ENCODE measurements at regions not wholly inside any gene's neighbourhood (a gene's known extent, or its start where the extent isn't known, plus 50 kb on each side); places are given as distances from the start of the nearest gene placed in this dataset.

- TF ChIP-seq, protein P1, sequence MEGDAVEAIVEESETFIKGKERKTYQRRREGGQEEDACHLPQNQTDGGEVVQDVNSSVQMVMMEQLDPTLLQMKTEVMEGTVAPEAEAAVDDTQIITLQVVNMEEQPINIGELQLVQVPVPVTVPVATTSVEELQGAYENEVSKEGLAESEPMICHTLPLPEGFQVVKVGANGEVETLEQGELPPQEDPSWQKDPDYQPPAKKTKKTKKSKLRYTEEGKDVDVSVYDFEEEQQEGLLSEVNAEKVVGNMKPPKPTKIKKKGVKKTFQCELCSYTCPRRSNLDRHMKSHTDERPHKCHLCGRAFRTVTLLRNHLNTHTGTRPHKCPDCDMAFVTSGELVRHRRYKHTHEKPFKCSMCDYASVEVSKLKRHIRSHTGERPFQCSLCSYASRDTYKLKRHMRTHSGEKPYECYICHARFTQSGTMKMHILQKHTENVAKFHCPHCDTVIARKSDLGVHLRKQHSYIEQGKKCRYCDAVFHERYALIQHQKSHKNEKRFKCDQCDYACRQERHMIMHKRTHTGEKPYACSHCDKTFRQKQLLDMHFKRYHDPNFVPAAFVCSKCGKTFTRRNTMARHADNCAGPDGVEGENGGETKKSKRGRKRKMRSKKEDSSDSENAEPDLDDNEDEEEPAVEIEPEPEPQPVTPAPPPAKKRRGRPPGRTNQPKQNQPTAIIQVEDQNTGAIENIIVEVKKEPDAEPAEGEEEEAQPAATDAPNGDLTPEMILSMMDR (conservative IDR thresholded peaks at IDR 0.05; ENCODE audit: control insufficient read depth, insufficient read depth, low read depth, low read length): no peak
- H3K4me3 ChIP-seq (ENCODE audit: control insufficient read depth, low read depth, low read length): no peak overlapping the region
- DNase-seq (ENCODE audit: low read depth): no peak
Measured at GRCh38 chr2:59150217-59150849, 909.2 kb upstream of the FANCL start.

- no peak overlapping the region for H3K4me3 ChIP-seq (ENCODE audit: control insufficient read depth, low read depth, low read length)
- DNase-seq (ENCODE audit: low read depth): no peak
- TF ChIP-seq, protein P1 (conservative IDR thresholded peaks at IDR 0.05; ENCODE audit: control insufficient read depth, insufficient read depth, low read depth, low read length): no peak
Measured at GRCh38 chr2:59149271-59149670, 908.1 kb upstream of the FANCL start.

- TF ChIP-seq, protein P1 (conservative IDR thresholded peaks at IDR 0.05; ENCODE audit: control insufficient read depth, insufficient read depth, low read depth, low read length): no peak
- H3K4me3 ChIP-seq (ENCODE audit: control insufficient read depth, low read depth, low read length): no peak overlapping the region
- no peak for DNase-seq (ENCODE audit: low read depth)
Measured at GRCh38 chr2:59112258-59112657, 871.1 kb upstream of the FANCL start.

DNA sequence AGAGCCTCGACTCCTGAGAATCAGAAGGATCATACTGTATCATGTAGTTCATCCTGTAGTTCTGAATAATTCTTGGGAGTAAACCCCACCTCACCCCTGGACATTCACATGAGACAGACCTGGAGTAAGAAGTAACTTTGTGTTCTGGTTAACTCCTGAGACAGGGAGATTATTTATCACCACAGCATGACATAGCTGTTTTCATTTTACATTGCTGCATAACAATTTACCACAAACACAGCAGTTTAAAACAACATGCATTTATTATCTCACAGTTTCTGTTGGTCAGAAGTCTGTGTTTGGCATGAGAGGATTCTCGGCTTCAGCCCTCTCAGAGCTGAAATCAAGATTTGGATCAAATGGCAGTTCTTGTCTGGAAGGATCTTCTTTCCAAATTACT is 855.8 kb upstream of the FANCL start:
- DNase-seq (ENCODE audit: low read depth): no peak
- TF ChIP-seq, protein P1 (conservative IDR thresholded peaks at IDR 0.05; ENCODE audit: control insufficient read depth, insufficient read depth, low read depth, low read length): no peak
- no peak overlapping the region for H3K4me3 ChIP-seq (ENCODE audit: control insufficient read depth, low read depth, low read length)

- TF ChIP-seq, protein P1 (conservative IDR thresholded peaks at IDR 0.05; ENCODE audit: control insufficient read depth, insufficient read depth, low read depth, low read length): no peak
- no peak overlapping the region for H3K4me3 ChIP-seq (ENCODE audit: control insufficient read depth, low read depth, low read length)
- DNase-seq (ENCODE audit: low read depth): no peak
Measured at GRCh38 chr2:59093571-59093970, 852.4 kb upstream of the FANCL start.

DNA sequence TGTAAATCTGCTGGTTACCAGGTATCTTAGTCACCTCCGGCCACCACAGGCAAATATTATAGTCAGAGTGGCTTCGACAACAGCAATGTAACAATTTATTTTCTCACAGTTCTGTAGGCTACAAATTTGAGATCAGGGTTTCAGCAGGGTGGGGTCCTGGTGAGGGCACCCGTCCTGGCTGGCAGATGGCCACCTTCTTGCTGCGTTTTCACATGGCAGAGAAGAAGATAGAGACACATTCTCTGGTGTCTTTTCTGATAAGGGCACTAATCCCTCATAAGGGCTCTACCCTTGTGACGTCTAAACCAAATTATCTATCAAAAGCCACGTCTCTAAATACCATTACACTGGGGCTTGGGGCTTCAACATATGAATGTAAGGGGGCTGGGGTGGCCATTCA is 843.2 kb upstream of the FANCL start:
- H3K4me3 ChIP-seq (ENCODE audit: control insufficient read depth, low read depth, low read length): no peak overlapping the region
- TF ChIP-seq, protein P1 (conservative IDR thresholded peaks at IDR 0.05; ENCODE audit: control insufficient read depth, insufficient read depth, low read depth, low read length): no peak
- no peak for DNase-seq (ENCODE audit: low read depth)
